HG03064 (cell line): ENCODE measurements at regions not wholly inside any gene's neighbourhood (a gene's known extent, or its start where the extent isn't known, plus 50 kb on each side); places are given as distances from the start of the nearest gene placed in this dataset.

ENCODE experiments used
- ATAC-seq: cut with Tn5 transposase; IDR thresholded peaks from one replicate; pipeline ENCODE4 v1.9.1; 2021; ENCODE audit warnings: low read depth; ENCODE audit not compliant: unreplicated experiment

- no peak for ATAC-seq
These were observed 362.3 kb upstream of the C2CD4B start for GRCh38 chr15:62527387-62527786.

- ATAC-seq, result no peak
These were observed 363.4 kb upstream of the C2CD4B start for GRCh38 chr15:62528505-62528904.

GRCh38 chr15:62532367-62532766 is 367.3 kb upstream of the C2CD4B start:
- ATAC-seq, result no peak

GRCh38 chr15:62533687-62534086 is 368.6 kb upstream of the C2CD4B start:
- no peak for ATAC-seq

GRCh38 chr15:62534996-62535395 is 369.9 kb upstream of the C2CD4B start:
- ATAC-seq, result no peak

- no peak for ATAC-seq
These were observed 374.2 kb upstream of the C2CD4B start for GRCh38 chr15:62539236-62539635.

- ATAC-seq, result no peak
These were observed 376.2 kb upstream of the C2CD4B start for GRCh38 chr15:62541250-62541649.

- ATAC-seq, result no peak
These were observed 376.8 kb upstream of the C2CD4B start for GRCh38 chr15:62541846-62542245.

- no peak for ATAC-seq
These were observed 379.4 kb upstream of the C2CD4B start for GRCh38 chr15:62544446-62544845.

- ATAC-seq, result no peak
These were observed 380.6 kb upstream of the C2CD4B start for GRCh38 chr15:62545467-62546227.

GRCh38 chr15:62546628-62547027 is 381.5 kb upstream of the C2CD4B start:
- no peak for ATAC-seq

- ATAC-seq, result no peak
These were observed 382.5 kb upstream of the C2CD4B start for GRCh38 chr15:62547584-62547983.

- ATAC-seq, result no peak
These were observed 384.4 kb upstream of the C2CD4B start for GRCh38 chr15:62549345-62549970.

- no peak for ATAC-seq
These were observed 385.0 kb upstream of the C2CD4B start for GRCh38 chr15:62550106-62550505.

GRCh38 chr15:62552444-62552843 is 387.4 kb upstream of the C2CD4B start:
- ATAC-seq, result no peak

- no peak for ATAC-seq
These were observed 389.0 kb upstream of the C2CD4B start for GRCh38 chr15:62553911-62554563.

GRCh38 chr15:62558640-62559380 is 393.7 kb upstream of the C2CD4B start:
- ATAC-seq, result no peak

- no peak for ATAC-seq
These were observed 394.3 kb upstream of the C2CD4B start for GRCh38 chr15:62559381-62559733.

- no peak for ATAC-seq
These were observed 396.0 kb upstream of the C2CD4B start for GRCh38 chr15:62561059-62561519.

GRCh38 chr15:62561571-62561970 is 396.5 kb upstream of the C2CD4B start:
- no peak for ATAC-seq
